NCI-H510A treated with DMSO at 0.1 percent for 48 hours (cell line): ENCODE measurements at regions not wholly inside any gene's neighbourhood (a gene's known extent, or its start where the extent isn't known, plus 50 kb on each side); places are given as distances from the start of the nearest gene placed in this dataset.
A peak's percentile ranks its signal among the peaks of the same experiment; 100 is the strongest.

Experiments
- DNase-seq: peaks from one replicate; lab custom pipeline; 2025; lab: John Stamatoyannopoulos, UW

- no peak for DNase-seq
Observed at GRCh38 chrX:40278340-40279090, 180.8 kb upstream of the BCOR start.

GRCh38 chrX:40277672-40278071 lies 179.9 kb upstream of the BCOR start:
- DNase-seq, result no peak

- no peak for DNase-seq
Observed at GRCh38 chrX:40273356-40274050, 175.7 kb upstream of the BCOR start.

GRCh38 chrX:40272776-40273175 lies 175.0 kb upstream of the BCOR start:
- DNase-seq, result no peak

GRCh38 chrX:40272141-40272540 lies 174.4 kb upstream of the BCOR start:
- DNase-seq, result no peak

- DNase-seq, result no peak
Observed at GRCh38 chrX:40268188-40268520, 170.4 kb upstream of the BCOR start.

- no peak for DNase-seq
Observed at GRCh38 chrX:40267334-40268187, 169.8 kb upstream of the BCOR start.

GRCh38 chrX:40266490-40267333 lies 169.0 kb upstream of the BCOR start:
- DNase-seq, result peak; percentile 47

GRCh38 chrX:40265936-40266335 lies 168.2 kb upstream of the BCOR start:
- DNase-seq, result no peak

GRCh38 chrX:40263014-40263560 lies 165.3 kb upstream of the BCOR start:
- DNase-seq, result no peak

GRCh38 chrX:40262157-40263013 lies 164.6 kb upstream of the BCOR start:
- no peak for DNase-seq

GRCh38 chrX:40261833-40262156 lies 164.0 kb upstream of the BCOR start:
- DNase-seq, result no peak

GRCh38 chrX:40260146-40260747 lies 162.5 kb upstream of the BCOR start:
- DNase-seq, result peak; percentile 32

- DNase-seq, result no peak
Observed at GRCh38 chrX:40258909-40259308, 161.2 kb upstream of the BCOR start.

GRCh38 chrX:40253771-40254170 lies 156.0 kb upstream of the BCOR start:
- no peak for DNase-seq

- no peak for DNase-seq
Observed at GRCh38 chrX:40249582-40249981, 151.8 kb upstream of the BCOR start.

GRCh38 chrX:40248822-40249221 lies 151.1 kb upstream of the BCOR start:
- no peak for DNase-seq

GRCh38 chrX:40247848-40248622 lies 150.3 kb upstream of the BCOR start:
- DNase-seq, result no peak

GRCh38 chrX:40247382-40247781 lies 149.6 kb upstream of the BCOR start:
- DNase-seq, result no peak
